C1 segment of cervical spinal cord (tissue), 14 donors: ENCODE measurements at regions not wholly inside any gene's neighbourhood (a gene's known extent, or its start where the extent isn't known, plus 50 kb on each side); places are given as distances from the start of the nearest gene placed in this dataset.

Experiments used
- DNase-seq, 14 donors: peaks; one replicate each; lab custom pipeline; 2025; lab: John Stamatoyannopoulos, UW

DNA sequence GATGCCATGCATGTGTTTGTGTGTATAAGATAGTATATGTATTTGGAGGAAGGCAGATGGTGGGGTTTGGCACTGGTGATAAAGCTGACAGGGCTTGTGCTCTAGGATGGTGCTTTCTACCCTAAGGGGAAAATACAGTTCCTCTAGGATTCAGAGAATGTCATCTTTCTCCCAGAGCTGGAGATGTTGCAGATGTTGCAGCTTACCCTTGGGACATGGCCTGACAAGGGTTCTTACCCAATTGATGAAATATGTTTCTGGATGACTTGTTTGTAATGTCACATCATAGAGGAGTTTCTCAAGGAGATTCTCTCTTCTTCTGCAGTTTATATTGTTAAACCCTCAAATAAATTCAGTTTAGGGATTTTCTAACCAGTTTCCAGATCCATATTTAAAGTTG is 52.5 kb upstream of the PITX2 start:
- no peak for DNase-seq

- DNase-seq: no peak
These were observed 53.4 kb upstream of the PITX2 start for GRCh38 chr4:110676241-110676640.

DNA sequence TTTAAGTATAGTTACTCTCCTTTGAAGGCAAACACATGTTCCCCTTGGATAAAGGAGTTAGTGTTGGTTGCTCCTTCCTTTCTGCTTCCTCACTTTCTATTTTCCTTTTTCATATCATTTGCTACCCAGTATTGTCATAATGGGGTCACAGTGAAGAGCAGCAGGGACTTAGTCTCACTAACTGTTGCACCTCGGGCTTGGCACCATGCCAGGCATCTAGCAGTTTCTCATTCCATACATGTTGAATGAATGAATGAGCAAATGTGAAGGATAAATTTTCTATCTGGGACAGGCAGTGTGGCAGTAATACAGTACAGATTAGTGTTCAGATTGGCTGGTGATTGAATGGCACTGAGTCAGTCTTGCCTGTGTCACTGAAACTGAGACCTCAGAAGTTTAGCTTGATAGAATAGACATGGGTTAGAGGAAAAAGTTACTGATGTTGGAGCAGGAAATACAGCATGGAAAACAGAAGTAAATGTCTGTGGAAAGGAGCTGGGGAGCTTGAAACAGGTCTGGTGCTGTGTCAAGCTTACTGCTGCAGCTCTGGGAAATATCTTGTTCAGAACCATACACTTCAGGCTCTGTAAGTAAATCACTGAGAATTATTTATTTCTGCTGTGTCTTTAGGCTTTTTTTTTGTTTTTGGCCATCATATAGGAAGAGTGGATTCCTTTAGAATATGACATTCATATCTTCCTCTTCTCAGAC is 55.8 kb upstream of the PITX2 start:
- DNase-seq: no peak

GRCh38 chr4:110680265-110680664 is 57.4 kb upstream of the PITX2 start:
- no peak for DNase-seq

- no peak for DNase-seq
These were observed 58.5 kb upstream of the PITX2 start for GRCh38 chr4:110681381-110681780.

DNA sequence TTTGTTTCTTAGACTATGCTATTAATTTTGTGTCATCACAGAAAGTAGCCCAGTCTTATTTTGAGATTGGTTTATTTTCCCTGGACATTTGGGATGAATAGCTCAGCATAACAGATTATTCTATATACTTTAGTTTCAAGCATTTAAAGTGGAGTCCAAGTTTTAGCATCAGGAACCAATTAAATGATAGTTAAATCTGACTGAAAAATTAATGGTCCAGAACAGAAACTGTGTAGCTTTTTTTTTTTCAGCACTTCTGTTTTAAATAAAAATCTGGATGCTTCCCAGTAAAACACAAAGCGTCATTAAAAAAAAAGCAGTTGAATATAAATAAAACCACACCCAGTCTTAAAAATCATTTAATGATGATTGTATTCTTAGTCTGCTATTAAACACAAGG is 59.4 kb upstream of the PITX2 start:
- no peak for DNase-seq

DNA sequence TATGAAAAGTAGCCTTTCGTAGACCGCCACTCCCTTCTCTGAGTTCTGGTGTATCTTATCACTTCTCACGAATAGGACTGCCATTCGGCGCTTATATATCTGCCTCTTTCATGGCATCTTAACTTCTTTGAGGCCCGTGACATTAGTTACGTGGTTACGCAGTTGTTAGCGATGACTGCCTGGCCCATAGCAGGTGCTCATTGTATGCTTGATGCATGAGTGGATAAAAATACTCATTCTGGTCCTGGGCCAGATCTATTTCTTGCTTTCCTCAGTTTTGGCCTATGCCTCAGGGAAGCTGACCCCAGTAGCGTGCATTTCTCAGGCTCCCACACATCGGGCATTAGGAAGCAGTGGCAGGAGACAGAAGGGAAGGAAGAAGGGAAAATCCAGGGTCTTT is 60.7 kb upstream of the PITX2 start:
- no peak for DNase-seq

- DNase-seq: no peak
These were observed 79.4 kb upstream of the PITX2 start for GRCh38 chr4:110702326-110702725.

DNA sequence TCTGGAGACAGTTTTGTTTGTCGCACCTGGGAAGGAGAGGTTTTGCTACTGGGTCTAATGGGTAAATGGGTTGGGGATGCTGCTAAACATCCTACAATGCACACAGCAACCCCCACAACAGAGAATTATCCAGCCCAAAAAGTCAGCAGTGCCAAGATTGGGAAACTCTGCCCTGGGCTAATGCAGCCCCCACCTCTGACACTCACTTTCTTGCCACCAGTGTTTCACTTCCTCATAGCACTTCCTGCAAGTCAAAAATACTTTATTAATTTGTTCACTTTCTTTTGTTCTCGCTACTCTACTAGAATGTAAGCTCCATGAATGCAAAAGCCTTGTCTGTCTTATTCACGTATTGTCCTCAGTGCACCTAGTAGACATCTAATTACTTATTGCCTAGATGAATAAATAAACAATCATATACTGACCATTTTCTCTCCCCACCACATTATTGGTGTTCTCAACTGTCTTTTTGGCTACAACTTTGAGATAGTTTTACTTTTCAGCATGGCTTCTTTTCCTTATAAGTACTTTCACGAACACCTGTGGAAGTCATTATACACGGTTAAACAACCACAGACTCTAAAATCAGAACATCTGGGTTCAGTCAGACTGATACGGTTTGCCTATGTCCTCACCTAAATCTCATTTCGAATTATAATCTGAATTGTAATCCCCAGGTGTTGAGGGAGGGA is 82.0 kb upstream of the PITX2 start:
- no peak for DNase-seq

- DNase-seq: no peak
These were observed 82.5 kb upstream of the PITX2 start for GRCh38 chr4:110705440-110705782.

DNA sequence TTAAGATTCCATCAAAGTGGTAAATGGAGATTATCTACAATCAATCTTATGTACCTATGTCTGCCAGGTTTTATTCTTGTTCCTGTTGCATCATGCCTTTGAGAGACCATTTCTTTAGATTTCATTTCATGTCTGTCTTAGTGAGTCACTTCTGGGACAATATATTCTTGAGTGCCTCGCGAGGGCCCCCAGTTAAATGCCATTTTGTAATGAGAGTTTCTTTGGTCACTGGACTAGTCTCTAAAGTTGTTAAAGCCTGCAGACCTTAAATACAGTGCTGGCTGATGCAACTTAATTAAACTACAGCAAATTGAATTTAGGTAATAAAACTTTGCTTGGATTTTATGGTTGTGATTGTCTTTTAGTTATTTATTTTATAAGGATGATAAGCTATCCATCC is 87.2 kb upstream of the PITX2 start:
- no peak for DNase-seq

DNA sequence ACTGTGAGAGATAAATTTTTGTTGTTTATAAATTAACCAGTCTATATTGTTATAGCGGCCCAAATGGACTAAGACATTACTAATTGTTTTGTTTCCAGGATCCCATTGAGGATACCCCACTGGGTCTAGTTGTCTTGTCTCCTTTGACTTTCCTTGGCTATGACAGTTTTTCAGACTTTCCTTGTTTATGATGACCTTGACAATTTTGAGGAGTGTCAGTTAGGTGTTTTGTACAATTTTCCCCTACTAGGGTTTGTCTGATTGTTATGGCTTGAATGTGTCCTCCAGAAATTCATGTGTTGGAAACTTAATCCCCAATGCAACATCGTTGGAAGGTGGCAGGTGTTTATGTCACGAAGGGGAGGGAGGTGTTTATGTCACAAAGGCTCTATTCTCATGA is 89.6 kb upstream of the PITX2 start:
- no peak for DNase-seq

DNA sequence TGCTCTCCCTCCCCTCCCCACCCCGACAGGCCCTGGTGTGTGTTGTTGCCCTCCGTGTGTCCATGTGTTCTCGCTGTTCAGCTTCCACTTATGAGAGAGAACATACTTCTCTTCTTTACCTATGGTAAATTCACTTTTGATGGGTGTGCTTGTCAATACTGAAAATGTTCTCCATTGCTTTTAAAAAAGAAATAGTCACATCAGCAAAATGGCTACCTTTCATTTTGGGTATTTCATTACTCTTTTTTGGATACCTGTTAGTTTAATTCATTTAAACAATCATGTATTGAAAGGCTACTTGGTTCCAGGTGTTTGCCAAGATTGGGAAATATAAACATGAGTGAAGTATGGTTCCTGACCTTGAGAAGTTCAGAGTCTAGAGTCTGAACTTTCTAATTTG is 107.4 kb upstream of the PITX2 start:
- no peak for DNase-seq

- no peak for DNase-seq
These were observed 111.0 kb upstream of the PITX2 start for GRCh38 chr4:110733901-110734300.

- DNase-seq: no peak
These were observed 112.8 kb upstream of the PITX2 start for GRCh38 chr4:110735686-110736085.

- DNase-seq: no peak
These were observed 115.1 kb upstream of the PITX2 start for GRCh38 chr4:110737931-110738330.

GRCh38 chr4:110742143-110742542 is 119.3 kb upstream of the PITX2 start:
- no peak for DNase-seq

DNA sequence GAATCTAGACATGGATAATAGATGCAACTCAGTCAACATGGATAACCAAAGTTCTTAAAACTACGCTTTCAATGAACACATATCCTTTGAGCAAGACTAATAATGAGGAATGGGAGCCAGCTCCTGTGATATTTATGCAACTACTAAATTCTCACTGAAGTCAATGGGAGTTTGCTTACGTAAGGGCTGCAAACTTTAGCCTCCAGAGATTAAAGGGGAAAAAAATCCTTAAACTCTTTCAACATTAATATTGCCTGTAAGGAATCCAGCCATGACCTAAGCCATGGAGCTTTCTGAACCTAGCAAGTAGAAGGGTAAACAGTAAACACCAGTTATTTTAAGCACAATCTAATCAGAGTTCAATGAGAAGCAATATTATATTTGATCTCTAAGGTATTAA is 125.2 kb upstream of the PITX2 start:
- no peak for DNase-seq

DNA sequence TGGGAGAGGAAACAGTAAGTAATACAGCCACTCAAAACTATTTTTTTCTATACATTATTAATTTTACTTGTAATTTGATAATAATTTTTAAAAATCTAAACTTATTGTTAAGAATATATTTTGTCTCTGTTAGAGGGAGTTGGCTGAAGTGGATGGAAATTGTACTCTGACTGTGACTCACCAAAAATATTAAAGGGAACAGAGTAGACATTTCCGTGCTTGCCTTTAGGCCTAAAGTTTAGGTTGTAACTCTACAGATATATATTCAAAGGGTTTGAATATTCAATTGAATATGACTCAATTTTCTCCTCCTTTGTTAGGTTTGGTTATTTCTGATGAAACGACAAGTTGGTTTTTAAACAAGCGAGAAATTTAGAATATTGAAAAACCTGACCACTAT is 128.3 kb upstream of the PITX2 start:
- no peak for DNase-seq

DNA sequence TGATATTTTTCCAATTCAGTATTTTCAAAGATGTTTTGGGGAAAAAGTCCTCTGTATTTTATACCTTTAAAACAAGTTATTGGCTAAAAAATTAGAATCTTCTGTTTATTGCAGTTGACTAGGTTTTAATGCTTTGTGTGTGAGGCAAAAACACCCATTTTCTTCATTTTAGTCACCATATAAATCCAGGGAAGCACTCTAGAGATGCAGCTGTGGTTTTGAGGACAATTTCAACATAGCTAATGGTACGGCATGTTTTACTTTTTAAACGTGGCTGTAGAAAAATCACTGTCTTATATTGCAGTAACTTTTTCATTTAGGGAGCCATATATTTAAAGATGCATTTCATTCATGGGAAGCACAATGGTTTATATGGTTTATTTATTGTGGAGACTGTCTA is 129.1 kb upstream of the PITX2 start:
- DNase-seq: no peak

GRCh38 chr4:110753466-110753865 is 130.6 kb upstream of the PITX2 start:
- no peak for DNase-seq

DNA sequence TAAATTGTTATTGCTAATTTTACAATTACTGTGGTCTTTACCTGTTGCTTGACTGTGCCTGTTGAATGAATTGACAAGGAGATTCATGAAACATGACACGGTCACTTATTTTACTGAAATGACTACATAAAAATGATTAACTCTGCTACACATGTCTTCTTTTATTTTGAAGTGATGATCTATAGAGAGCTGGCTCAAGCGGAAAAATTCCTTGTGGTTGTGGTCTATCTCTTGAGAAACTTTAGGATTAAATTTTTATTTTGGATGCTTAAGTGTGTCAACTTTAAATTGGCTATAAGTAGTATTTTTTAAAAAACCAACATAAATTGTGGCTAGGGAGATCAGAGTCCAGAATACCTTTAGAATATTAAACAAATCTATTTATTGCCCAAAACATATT is 131.8 kb upstream of the PITX2 start:
- DNase-seq: no peak

GRCh38 chr4:110769578-110769977 is 146.7 kb upstream of the PITX2 start:
- no peak for DNase-seq

DNA sequence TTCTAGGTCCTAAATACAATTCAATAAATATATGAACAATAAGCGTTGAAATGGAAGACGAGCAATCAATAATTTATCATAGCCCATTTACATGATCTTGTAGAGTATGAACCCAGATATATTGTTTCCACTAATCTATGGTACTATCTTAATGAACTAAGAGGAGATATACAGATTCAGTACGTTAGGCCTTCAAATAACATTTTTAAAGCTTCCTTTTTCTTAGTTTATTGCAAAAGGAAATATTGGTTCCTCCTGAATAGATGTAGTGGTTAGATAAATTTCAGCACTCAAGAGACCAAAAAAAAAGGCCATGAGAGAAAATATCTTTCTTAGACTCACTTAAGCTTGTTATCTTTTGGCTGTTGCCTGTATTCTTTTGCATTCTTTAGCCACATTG is 147.5 kb upstream of the PITX2 start:
- DNase-seq: no peak
